Transverse colon (tissue), 4 donors: ENCODE measurements at regions not wholly inside any gene's neighbourhood (a gene's known extent, or its start where the extent isn't known, plus 50 kb on each side); places are given as distances from the start of the nearest gene placed in this dataset.

ENCODE experiments used
- DNase-seq: peaks from one replicate; pipeline ENCODE4 v3.0.0-alpha.2; 2019
- H3K27ac ChIP-seq, 4 donors: fragments of 200-600 bp; sonication (generic); 2 replicates each; pipeline ENCODE4 v1.5.1; 2016 to 2018; ENCODE audit warnings: inconsistent platforms in 4 of 4
- H3K27me3 ChIP-seq: fragments of 200-600 bp; sonication (generic); 2 replicates; pipeline ENCODE4 v1.5.1; 2017; ENCODE audit warnings: inconsistent platforms
- H3K36me3 ChIP-seq, 4 donors: fragments of 200-600 bp; sonication (generic); 2 replicates each; pipeline ENCODE4 v1.5.1; 2017 to 2019; ENCODE audit warnings: inconsistent platforms in 4 of 4
- H3K4me1 ChIP-seq, 4 donors: fragments of 200-600 bp; sonication (generic); 2 replicates each; pipeline ENCODE4 v1.5.1; 2017 to 2020; ENCODE audit warnings: inconsistent platforms in 4 of 4
- H3K4me3 ChIP-seq, 4 donors: fragments of 200-600 bp; sonication (generic); 1 replicate in 1 of 4; 2 replicates in 3 of 4; pipeline versions ENCODE4 v1.5.1 to v1.6.1; 2017 to 2019; ENCODE audit warnings: inconsistent platforms in 4 of 4
- H3K9me3 ChIP-seq, 2 donors: fragments of 200-600 bp; sonication (generic); 2 replicates each; pipeline ENCODE4 v1.5.1; 2017 to 2019; ENCODE audit warnings: inconsistent platforms in 2 of 2
- CTCF ChIP-seq, 5 experiments: fragments of 200-600 bp in 3 of 5; fragments of 450-650 bp in 2 of 5; sonication (generic) in 3 of 5; IDR thresholded peaks; 1 replicate in 2 of 5; 2 replicates in 3 of 5; pipeline ENCODE4 v1.5.1; 2016 to 2017; ENCODE audit warnings: antibody characterized with exemption in 5 of 5, inconsistent platforms in 3 of 5, mild to moderate bottlenecking in 2 of 5, moderate library complexity in 1 of 5
- EP300 ChIP-seq: sonication (generic); formaldehyde crosslinking; IDR thresholded peaks from one replicate; pipeline ENCODE4 v1.6.1; 2017; ENCODE audit warnings: antibody characterized with exemption, low read depth
- POLR2A ChIP-seq: fragments of 450-650 bp; IDR thresholded peaks from one replicate; pipeline ENCODE4 v1.6.1; 2016; ENCODE audit warnings: antibody characterized with exemption, mild to moderate bottlenecking, moderate library complexity
- POLR2AphosphoS5 ChIP-seq, 3 donors: sonication (generic); formaldehyde crosslinking; IDR thresholded peaks; one replicate each; pipeline ENCODE4 v1.6.1; 2016; ENCODE audit warnings: antibody characterized with exemption in 3 of 3
- WGBS, 2 donors: methylation state at CpG; one replicate each; pipeline ENCODE4 v1.1.5; 2018; ENCODE audit warnings: low coverage in 1 of 2; 5-methylcytosine and 5-hydroxymethylcytosine counted together
- in situ Hi-C, 4 donors: fragments of 200-750 bp; cut with MboI; loops; one replicate each; pipeline versions ENCODE4 v1.15.0 to v1.15.1; 2017; ENCODE audit warnings: low sequenced_read_pairs in 3 of 4, low pct_ligation_motif_present in 1 of 4, low pct_unique_long_range_greater_than_20kb in 1 of 4
- intact Hi-C: fragments of 100-400 bp; cut with DNase I; formaldehyde crosslinking; loops from one replicate; pipeline ENCODE4 v1.15.1; 2023; ENCODE audit warnings: low total_unique reads

- H3K36me3 ChIP-seq, result no peaks in the 10 kb centered on the region
- intact Hi-C loops (no loop called here), in situ Hi-C loops (no loop called here)
- H3K4me3 ChIP-seq, result no peak overlapping the region
- TF ChIP-seq POLR2AphosphoS5 (IDR thresholded peaks at IDR 0.05) (no peak), EP300 (no peak), CTCF (IDR thresholded peaks at IDR 0.05) (no peak)
- H3K27me3 ChIP-seq, result no peaks in the 10 kb centered on the region
- WGBS, 2 donors, result 39 to 49% methylated on average over 5 of the region's 5 CpGs
- H3K4me1 ChIP-seq, result no peaks in the 10 kb centered on the region
- no peak overlapping the region for H3K27ac ChIP-seq
- peaks cover 0 to 5% of the 10 kb centered on the region in 2 donors for H3K9me3 ChIP-seq
- no peak for DNase-seq
Observed at GRCh38 chr13:63291701-63292100, 1876.1 kb upstream of the PCDH20 start.

GRCh38 chr13:63288576-63288975 lies 1872.9 kb upstream of the PCDH20 start:
- no peaks in the 10 kb centered on the region for H3K27me3 ChIP-seq
- peaks cover 0 to 9% of the 10 kb centered on the region in 2 donors for H3K9me3 ChIP-seq
- intact Hi-C loops, result no loop called here
- H3K4me3 ChIP-seq, result no peak overlapping the region
- H3K36me3 ChIP-seq, result no peaks in the 10 kb centered on the region
- TF ChIP-seq POLR2AphosphoS5 (IDR thresholded peaks at IDR 0.05) (no peak), POLR2A (no peak), CTCF (IDR thresholded peaks at IDR 0.05) (no peak), EP300 (no peak)
- 53 to 60% methylated on average over 2 of the region's 2 CpGs for WGBS, 2 donors
- no peaks in the 10 kb centered on the region for H3K4me1 ChIP-seq
- in situ Hi-C loops, result no loop called here
- no peak overlapping the region for H3K27ac ChIP-seq
- no peak for DNase-seq

GRCh38 chr13:63287926-63288325 lies 1872.3 kb upstream of the PCDH20 start:
- no peak overlapping the region for H3K4me3 ChIP-seq
- no peak overlapping the region for H3K27ac ChIP-seq
- no peaks in the 10 kb centered on the region for H3K36me3 ChIP-seq
- intact Hi-C loops (no loop called here), in situ Hi-C loops (no loop called here)
- no peaks in the 10 kb centered on the region for H3K27me3 ChIP-seq
- WGBS, 2 donors, result 74% methylated on average over 1 of the region's 1 CpG; no CpG with 5 or more reads in 1 of the 2 donors
- TF ChIP-seq POLR2A (no peak), EP300 (no peak), CTCF (IDR thresholded peaks at IDR 0.05) (no peak)
- H3K4me1 ChIP-seq, result no peaks in the 10 kb centered on the region
- no peak for DNase-seq
- peaks cover 0 to 9% of the 10 kb centered on the region in 2 donors for H3K9me3 ChIP-seq

- 50 to 71% methylated on average over 1 of the region's 1 CpG for WGBS, 2 donors
Observed at GRCh38 chr13:63285426-63285825, 1869.8 kb upstream of the PCDH20 start.

More at GRCh38 chr13:63285426-63285825, 1869.8 kb upstream of the PCDH20 start:
- no peak overlapping the region for H3K4me3 ChIP-seq
- H3K27me3 ChIP-seq, result no peaks in the 10 kb centered on the region
- intact Hi-C loops (no loop called here), in situ Hi-C loops (no loop called here)
- DNase-seq, result no peak
- H3K4me1 ChIP-seq, result no peaks in the 10 kb centered on the region
- TF ChIP-seq CTCF (IDR thresholded peaks at IDR 0.05) (no peak), POLR2A (no peak), POLR2AphosphoS5 (IDR thresholded peaks at IDR 0.05) (no peak), EP300 (no peak)
- H3K36me3 ChIP-seq, result no peaks in the 10 kb centered on the region
- peaks cover 0 to 4% of the 10 kb centered on the region in 2 donors for H3K9me3 ChIP-seq
- no peak overlapping the region for H3K27ac ChIP-seq
